HepG2 (cell line): ENCODE measurements at regions not wholly inside any gene's neighbourhood (a gene's known extent, or its start where the extent isn't known, plus 50 kb on each side); places are given as distances from the start of the nearest gene placed in this dataset.

Experiments used
- CHD4 ChIP-seq: fragments of 200-600 bp; sonication (generic); IDR thresholded peaks from 2 replicates; pipeline ENCODE4 v1.7.0; 2017; ENCODE audit warnings: mild to moderate bottlenecking, low read length, borderline replicate concordance
- CREB1 ChIP-seq, 2 experiments: fragments of 450-650 bp in 1 of 2; IDR thresholded peaks; 2 replicates each; pipeline ENCODE4 v1.6.1; 2016 to 2017; ENCODE audit warnings: control low read depth in 1 of 2, mild to moderate bottlenecking in 1 of 2, missing compliant biosample characterization in 1 of 2, missing genetic modification characterization in 1 of 2
- GABPB1 ChIP-seq: IDR thresholded peaks from 2 replicates; pipeline ENCODE4 v1.6.1; 2016; ENCODE audit warnings: mild to moderate bottlenecking, missing genetic modification reagents, moderate library complexity, missing compliant biosample characterization
- KDM5A ChIP-seq: fragments of 200-600 bp; sonication (generic); IDR thresholded peaks from 2 replicates; pipeline ENCODE4 v1.7.0; 2018; ENCODE audit warnings: antibody characterized with exemption, mild to moderate bottlenecking, low read length, borderline replicate concordance
- MXI1 ChIP-seq: IDR thresholded peaks from 3 replicates; pipeline ENCODE4 v1.6.1; 2012; ENCODE audit warnings: low read depth, low read length, inconsistent platforms, borderline replicate concordance
- NR2F2 ChIP-seq: IDR thresholded peaks from 2 replicates; pipeline ENCODE4 v1.6.1; 2012; ENCODE audit warnings: low read depth, inconsistent platforms, borderline replicate concordance
- ONECUT2 ChIP-seq: sonication (generic); formaldehyde crosslinking; IDR thresholded peaks from 2 replicates; pipeline ENCODE4 v1.4.0; 2020; ENCODE audit warnings: missing genetic modification reagents
- POLR2AphosphoS2 ChIP-seq: IDR thresholded peaks from 2 replicates; pipeline ENCODE4 v1.6.1; 2011; ENCODE audit warnings: low read depth, low read length, improper control_type of control experiment
- PRDM4 ChIP-seq: sonication (generic); formaldehyde crosslinking; IDR thresholded peaks from 2 replicates; pipeline ENCODE4 v1.9.0; 2021; ENCODE audit warnings: missing genetic modification reagents, borderline replicate concordance
- SCMH1 ChIP-seq: sonication (generic); formaldehyde crosslinking; IDR thresholded peaks from 2 replicates; pipeline ENCODE4 v1.9.0; 2021; ENCODE audit warnings: missing genetic modification reagents, mild to moderate bottlenecking, borderline replicate concordance
- ZFP90 ChIP-seq: sonication (generic); formaldehyde crosslinking; IDR thresholded peaks from 2 replicates; pipeline ENCODE4 v1.8.0; 2022; ENCODE audit warnings: missing genetic modification reagents, mild to moderate bottlenecking, inconsistent platforms, borderline replicate concordance
- ZNF256 ChIP-seq: sonication (generic); formaldehyde crosslinking; conservative IDR thresholded peaks from 2 replicates; pipeline ENCODE4 v1.4.0; 2020; ENCODE audit warnings: missing genetic modification reagents
- ZNF280B ChIP-seq: sonication (generic); formaldehyde crosslinking; IDR thresholded peaks from 2 replicates; pipeline ENCODE4 v1.5.0; 2020; ENCODE audit warnings: missing genetic modification reagents, mild to moderate bottlenecking, borderline replicate concordance

GRCh38 chr10:105409370-105409769, 768.3 kb downstream of the SORCS3 start:
- TF ChIP-seq CHD4 (no peak), ZNF280B (CRISPR knock-in tag) (no peak), ONECUT2 (CRISPR knock-in tag) (no peak), POLR2AphosphoS2 (no peak), MXI1 (no peak), PRDM4 (CRISPR knock-in tag) (no peak), GABPB1 (CRISPR knock-in tag) (no peak), NR2F2 (no peak), ZNF256 (CRISPR knock-in tag) (no peak), KDM5A (no peak), SCMH1 (CRISPR knock-in tag) (no peak), ZFP90 (CRISPR knock-in tag) (no peak), CREB1 (IDR thresholded peaks at IDR 0.05) (no peak), CREB1 (CRISPR knock-in tag; IDR thresholded peaks at IDR 0.05) (no peak)
